ENCODE measurements at regions not wholly inside any gene's neighbourhood (a gene's known extent, or its start where the extent isn't known, plus 50 kb on each side); places are given as distances from the start of the nearest gene placed in this dataset.

GRCh38 chr12:16955083-16955657 lies 349.2 kb upstream of the LMO3 start:
- H3K79me2 ChIP-seq (ENCODE audit: control insufficient read depth, insufficient read depth, low read length), result no peaks in the 10 kb centered on the region
- no peak overlapping the region for H3K18ac ChIP-seq (ENCODE audit: low read length)
- H3K36me3 ChIP-seq (ENCODE audit: control insufficient read depth, insufficient read depth, low read length), result no peaks in the 10 kb centered on the region
- no peak overlapping the region for H3K27ac ChIP-seq (ENCODE audit: low read depth, low read length)
- peaks cover 1% of the 10 kb centered on the region for H3K4me1 ChIP-seq (ENCODE audit: control insufficient read depth, low read depth, low read length)
- WGBS (ENCODE audit: extremely low coverage, insufficient coverage, low lambda C conversion rate), result no CpG with 5 or more reads among the region's 5 CpGs
- no peak overlapping the region for H2BK120ac ChIP-seq (ENCODE audit: low read depth, low read length)
- no peaks in the 10 kb centered on the region for H3K79me1 ChIP-seq (ENCODE audit: low read length)
- H3K23ac ChIP-seq (ENCODE audit: low read length), result no peak overlapping the region
- no peak overlapping the region for H2BK15ac ChIP-seq (replicated peaks; ENCODE audit: low read depth)
- H2AK5ac ChIP-seq (ENCODE audit: low read length), result no peak overlapping the region
- no peaks in the 10 kb centered on the region for H3K27me3 ChIP-seq (ENCODE audit: insufficient read depth, low read length, poor library complexity)
- no peak overlapping the region for H3K4me2 ChIP-seq (ENCODE audit: low read length)
- no peak overlapping the region for H4K5ac ChIP-seq (ENCODE audit: low read length)
- no peak overlapping the region for H3K4me3 ChIP-seq (ENCODE audit: low read length)
- DNase-seq, result no peak
- no peak overlapping the region for H4K8ac ChIP-seq (ENCODE audit: low read depth, low read length)
- H3K9ac ChIP-seq (ENCODE audit: low read length), result no peak overlapping the region
- no peak overlapping the region for H3K56ac ChIP-seq (ENCODE audit: low read length)
- H2BK5ac ChIP-seq (ENCODE audit: low read length), result no peak overlapping the region
- no peak overlapping the region for H3K4ac ChIP-seq (ENCODE audit: low read depth, low read length)

GRCh38 chr12:16949871-16950667 lies 344.1 kb upstream of the LMO3 start:
- no peak overlapping the region for H3K23ac ChIP-seq (ENCODE audit: low read length)
- no peaks in the 10 kb centered on the region for H3K36me3 ChIP-seq (ENCODE audit: control insufficient read depth, insufficient read depth, low read length)
- no peak overlapping the region for H3K4me3 ChIP-seq (ENCODE audit: low read length)
- peak overlapping the region; percentile 26 for H3K56ac ChIP-seq (ENCODE audit: low read length)
- H2AK5ac ChIP-seq (ENCODE audit: low read length), result no peak overlapping the region
- no peak overlapping the region for H4K5ac ChIP-seq (ENCODE audit: low read length)
- H2BK120ac ChIP-seq (ENCODE audit: low read depth, low read length), result no peak overlapping the region
- H3K9ac ChIP-seq (ENCODE audit: low read length), result no peak overlapping the region
- H2BK15ac ChIP-seq (replicated peaks; ENCODE audit: low read depth), result no peak overlapping the region
- no peak overlapping the region for H3K4me2 ChIP-seq (ENCODE audit: low read length)
- WGBS (ENCODE audit: extremely low coverage, insufficient coverage, low lambda C conversion rate), result no CpG with 5 or more reads among the region's 6 CpGs
- H3K27me3 ChIP-seq (ENCODE audit: insufficient read depth, low read length, poor library complexity), result no peaks in the 10 kb centered on the region
- H3K27ac ChIP-seq (ENCODE audit: low read depth, low read length), result no peak overlapping the region
- H2BK5ac ChIP-seq (ENCODE audit: low read length), result no peak overlapping the region
- H3K18ac ChIP-seq (ENCODE audit: low read length), result no peak overlapping the region
- no peaks in the 10 kb centered on the region for H3K79me2 ChIP-seq (ENCODE audit: control insufficient read depth, insufficient read depth, low read length)
- H3K4ac ChIP-seq (ENCODE audit: low read depth, low read length), result no peak overlapping the region
- H3K79me1 ChIP-seq (ENCODE audit: low read length), result no peaks in the 10 kb centered on the region
- DNase-seq, result peak; percentile 67
- H3K4me1 ChIP-seq (ENCODE audit: control insufficient read depth, low read depth, low read length), result peaks cover 3% of the 10 kb centered on the region
- H4K8ac ChIP-seq (ENCODE audit: low read depth, low read length), result no peak overlapping the region

GRCh38 chr12:16949371-16949770 lies 343.4 kb upstream of the LMO3 start:
- no CpG with 5 or more reads among the region's 3 CpGs for WGBS (ENCODE audit: extremely low coverage, insufficient coverage, low lambda C conversion rate)
- Histone ChIP-seq H2BK15ac (replicated peaks; ENCODE audit: low read depth) (no peak overlapping the region), H2BK5ac (ENCODE audit: low read length) (no peak overlapping the region), H3K36me3 (ENCODE audit: control insufficient read depth, insufficient read depth, low read length) (no peaks in the 10 kb centered on the region), H3K79me1 (ENCODE audit: low read length) (no peaks in the 10 kb centered on the region), H2AK5ac (ENCODE audit: low read length) (no peak overlapping the region), H3K79me2 (ENCODE audit: control insufficient read depth, insufficient read depth, low read length) (no peaks in the 10 kb centered on the region), H3K4me2 (ENCODE audit: low read length) (no peak overlapping the region), H4K5ac (ENCODE audit: low read length) (no peak overlapping the region), H3K56ac (ENCODE audit: low read length) (no peak overlapping the region), H3K18ac (ENCODE audit: low read length) (no peak overlapping the region), H3K27me3 (ENCODE audit: insufficient read depth, low read length, poor library complexity) (no peaks in the 10 kb centered on the region), H3K23ac (ENCODE audit: low read length) (no peak overlapping the region), H3K9ac (ENCODE audit: low read length) (no peak overlapping the region), H3K4me3 (ENCODE audit: low read length) (no peak overlapping the region), H4K8ac (ENCODE audit: low read depth, low read length) (no peak overlapping the region), H3K4ac (ENCODE audit: low read depth, low read length) (no peak overlapping the region), H3K4me1 (ENCODE audit: control insufficient read depth, low read depth, low read length) (peaks cover 3% of the 10 kb centered on the region), H2BK120ac (ENCODE audit: low read depth, low read length) (no peak overlapping the region), H3K27ac (ENCODE audit: low read depth, low read length) (no peak overlapping the region)
- DNase-seq, result no peak

GRCh38 chr12:16946704-16947103 lies 340.7 kb upstream of the LMO3 start:
- Histone ChIP-seq H2BK120ac (ENCODE audit: low read depth, low read length) (no peak overlapping the region), H3K56ac (ENCODE audit: low read length) (no peak overlapping the region), H2AK5ac (ENCODE audit: low read length) (no peak overlapping the region), H3K4ac (ENCODE audit: low read depth, low read length) (no peak overlapping the region), H4K8ac (ENCODE audit: low read depth, low read length) (no peak overlapping the region), H3K4me2 (ENCODE audit: low read length) (no peak overlapping the region), H2BK5ac (ENCODE audit: low read length) (no peak overlapping the region), H3K27me3 (ENCODE audit: insufficient read depth, low read length, poor library complexity) (no peaks in the 10 kb centered on the region), H3K79me1 (ENCODE audit: low read length) (no peaks in the 10 kb centered on the region), H3K4me1 (ENCODE audit: control insufficient read depth, low read depth, low read length) (peaks cover 3% of the 10 kb centered on the region), H3K79me2 (ENCODE audit: control insufficient read depth, insufficient read depth, low read length) (no peaks in the 10 kb centered on the region), H3K23ac (ENCODE audit: low read length) (no peak overlapping the region), H3K9ac (ENCODE audit: low read length) (no peak overlapping the region), H3K4me3 (ENCODE audit: low read length) (no peak overlapping the region), H4K5ac (ENCODE audit: low read length) (no peak overlapping the region), H3K18ac (ENCODE audit: low read length) (no peak overlapping the region), H3K27ac (ENCODE audit: low read depth, low read length) (no peak overlapping the region), H2BK15ac (replicated peaks; ENCODE audit: low read depth) (no peak overlapping the region), H3K36me3 (ENCODE audit: control insufficient read depth, insufficient read depth, low read length) (no peaks in the 10 kb centered on the region)
- DNase-seq, result no peak

- H3K79me2 ChIP-seq (ENCODE audit: control insufficient read depth, insufficient read depth, low read length), result no peaks in the 10 kb centered on the region
- H3K56ac ChIP-seq (ENCODE audit: low read length), result no peak overlapping the region
- peak; percentile 95 for DNase-seq
- no peak overlapping the region for H2BK120ac ChIP-seq (ENCODE audit: low read depth, low read length)
- H2BK15ac ChIP-seq (replicated peaks; ENCODE audit: low read depth), result no peak overlapping the region
- no peak overlapping the region for H2AK5ac ChIP-seq (ENCODE audit: low read length)
- H3K27me3 ChIP-seq (ENCODE audit: insufficient read depth, low read length, poor library complexity), result no peaks in the 10 kb centered on the region
- no CpG with 5 or more reads among the region's 6 CpGs for WGBS (ENCODE audit: extremely low coverage, insufficient coverage, low lambda C conversion rate)
- H4K5ac ChIP-seq (ENCODE audit: low read length), result no peak overlapping the region
- no peak overlapping the region for H3K27ac ChIP-seq (ENCODE audit: low read depth, low read length)
- H3K36me3 ChIP-seq (ENCODE audit: control insufficient read depth, insufficient read depth, low read length), result no peaks in the 10 kb centered on the region
- H4K8ac ChIP-seq (ENCODE audit: low read depth, low read length), result no peak overlapping the region
- H3K4me3 ChIP-seq (ENCODE audit: low read length), result no peak overlapping the region
- no peak overlapping the region for H3K23ac ChIP-seq (ENCODE audit: low read length)
- no peaks in the 10 kb centered on the region for H3K79me1 ChIP-seq (ENCODE audit: low read length)
- H3K4me2 ChIP-seq (ENCODE audit: low read length), result no peak overlapping the region
- H3K4me1 ChIP-seq (ENCODE audit: control insufficient read depth, low read depth, low read length), result no peaks in the 10 kb centered on the region
- H3K4ac ChIP-seq (ENCODE audit: low read depth, low read length), result no peak overlapping the region
- H3K9ac ChIP-seq (ENCODE audit: low read length), result no peak overlapping the region
- H2BK5ac ChIP-seq (ENCODE audit: low read length), result peak overlapping the region; percentile 5
- peak overlapping the region; percentile 13 for H3K18ac ChIP-seq (ENCODE audit: low read length)
These were observed 333.9 kb upstream of the LMO3 start for GRCh38 chr12:16939871-16940306.
